ENCODE measurements at regions not wholly inside any gene's neighbourhood (a gene's known extent, or its start where the extent isn't known, plus 50 kb on each side); places are given as distances from the start of the nearest gene placed in this dataset.

DNA sequence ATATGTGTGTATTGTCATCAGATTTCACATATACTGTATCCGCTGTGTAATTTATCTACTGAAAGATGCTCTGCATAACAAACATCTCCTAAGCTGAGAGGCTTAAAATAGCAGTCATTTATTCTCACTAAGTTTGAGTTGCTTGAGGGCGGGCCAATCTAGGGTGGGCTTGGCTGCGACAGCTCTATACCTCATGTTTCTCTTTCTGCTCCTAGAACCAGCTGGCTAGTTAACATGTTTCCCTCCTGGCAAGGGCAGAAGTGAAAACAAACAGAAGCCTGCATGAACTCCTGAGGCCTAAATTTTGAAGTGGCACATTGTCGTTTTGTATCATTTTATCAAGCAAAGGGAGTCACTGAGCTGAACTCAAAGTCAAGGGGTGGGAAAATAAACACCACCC is 585.0 kb upstream of the VRK2 start:
- H3K27ac ChIP-seq (ENCODE audit: extremely low read length, insufficient read depth, low read length): no peak overlapping the region
- in situ Hi-C loops (cut with HindIII; ENCODE audit: extremely low pct_ligation_motif_present, low pct_unique_long_range_greater_than_20kb): no loop called here
- no peak for DNase-seq (ENCODE audit: low spot score)
- H3K9ac ChIP-seq (ENCODE audit: insufficient read depth, low read depth, low read length): no peak overlapping the region
- intact Hi-C loops (cut with micrococcal nuclease; ENCODE audit: unreplicated experiment): no loop called here
- H3K4me1 ChIP-seq (ENCODE audit: insufficient read depth, low read length): no peaks in the 10 kb centered on the region
- TF ChIP-seq HNRNPK (IDR thresholded peaks at IDR 0.05; ENCODE audit: low read depth, low read length, poor library complexity, severe bottlenecking) (no peak), ZNF841 (CRISPR knock-in tag; IDR thresholded peaks at IDR 0.05; ENCODE audit: borderline replicate concordance) (no peak), ZKSCAN8 (CRISPR knock-in tag; IDR thresholded peaks at IDR 0.05; ENCODE audit: borderline replicate concordance) (no peak), TP53 (CRISPR knock-in tag; conservative IDR thresholded peaks at IDR 0.05) (no peak), ZMYM2 (CRISPR knock-in tag; IDR thresholded peaks at IDR 0.05) (no peak), MAFK (conservative IDR thresholded peaks at IDR 0.05 in 1 of 2, IDR thresholded peaks at IDR 0.05 in 1 of 2; ENCODE audit: low read length in 2 of 2) (no peak)
- TF ChIP-seq, protein P1, sequence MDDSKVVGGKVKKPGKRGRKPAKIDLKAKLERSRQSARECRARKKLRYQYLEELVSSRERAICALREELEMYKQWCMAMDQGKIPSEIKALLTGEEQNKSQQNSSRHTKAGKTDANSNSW (CRISPR knock-in tag; IDR thresholded peaks at IDR 0.05; ENCODE audit: borderline replicate concordance): no peak
- ChIA-PET POLR2A (no interaction called here), CTCF (ENCODE audit: low intra/inter-chr PET ratio, low total read pairs) (no interaction called here)
- H4K20me1 ChIP-seq (ENCODE audit: insufficient read depth, low read length): no peaks in the 10 kb centered on the region
- H3K79me2 ChIP-seq (ENCODE audit: insufficient read depth, low read length): no peaks in the 10 kb centered on the region
- no peaks in the 10 kb centered on the region for H3K27me3 ChIP-seq (ENCODE audit: control insufficient read depth in 1 of 2, insufficient read depth in 2 of 2, low read length in 2 of 2)
- H3K4me2 ChIP-seq (ENCODE audit: low read depth, low read length): no peak overlapping the region
- no peak overlapping the region for H3K4me3 ChIP-seq (replicated peaks in 1 of 3; ENCODE audit: insufficient read depth in 1 of 3, low read depth in 2 of 3, low read length in 3 of 3)
- H2AFZ ChIP-seq (ENCODE audit: low read length): no peak overlapping the region
- H3K36me3 ChIP-seq (replicated peaks in 1 of 2; ENCODE audit: control insufficient read depth in 1 of 2, insufficient read depth in 2 of 2, low read length in 2 of 2): no peaks in the 10 kb centered on the region
- no TSS peak for BruUV-seq (replicated peaks)
- no peak for ATAC-seq
- H3K9me3 ChIP-seq (ENCODE audit: low read length): no peaks in the 10 kb centered on the region
- 25% methylated on average over 4 of the region's 4 CpGs for WGBS (ENCODE audit: low lambda C conversion rate)
- no peak for FAIRE-seq

DNA sequence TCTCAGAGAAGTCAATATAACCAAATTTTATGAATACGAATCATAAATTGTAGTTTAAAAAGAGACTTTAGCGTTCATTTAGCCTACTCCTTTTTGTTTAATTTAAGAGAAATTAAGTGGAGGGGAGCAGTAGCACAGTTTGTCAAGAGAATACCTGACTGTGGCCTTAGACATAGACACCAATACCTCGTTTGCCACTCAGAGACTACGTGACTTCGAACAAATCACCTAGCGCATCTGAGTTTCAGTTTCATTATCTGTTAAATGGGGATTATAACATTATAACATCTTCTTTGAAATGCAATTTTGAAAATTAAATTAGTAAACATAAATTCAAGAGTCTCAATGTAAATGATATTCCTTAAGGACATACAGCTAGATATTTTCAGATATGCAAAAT is 581.5 kb upstream of the VRK2 start:
- 35% methylated on average over 6 of the region's 6 CpGs for WGBS (ENCODE audit: low lambda C conversion rate)
- POLR2A ChIA-PET: no interaction called here
- no peak for ATAC-seq
- intact Hi-C loops (cut with micrococcal nuclease; ENCODE audit: unreplicated experiment): no loop called here
- Histone ChIP-seq H3K36me3 (replicated peaks in 1 of 2; ENCODE audit: control insufficient read depth in 1 of 2, insufficient read depth in 2 of 2, low read length in 2 of 2) (no peaks in the 10 kb centered on the region), H3K9ac (ENCODE audit: insufficient read depth, low read depth, low read length) (no peak overlapping the region), H3K79me2 (ENCODE audit: insufficient read depth, low read length) (no peaks in the 10 kb centered on the region), H3K4me2 (ENCODE audit: low read depth, low read length) (no peak overlapping the region), H2AFZ (ENCODE audit: low read length) (no peak overlapping the region), H3K4me3 (replicated peaks in 1 of 3; ENCODE audit: insufficient read depth in 1 of 3, low read depth in 2 of 3, low read length in 3 of 3) (no peak overlapping the region), H3K4me1 (ENCODE audit: insufficient read depth, low read length) (no peaks in the 10 kb centered on the region), H3K27me3 (ENCODE audit: control insufficient read depth in 1 of 2, insufficient read depth in 2 of 2, low read length in 2 of 2) (no peaks in the 10 kb centered on the region), H3K9me3 (ENCODE audit: low read length) (no peaks in the 10 kb centered on the region), H4K20me1 (ENCODE audit: insufficient read depth, low read length) (no peaks in the 10 kb centered on the region), H3K27ac (ENCODE audit: extremely low read length, insufficient read depth, low read length) (no peak overlapping the region)
- CTCF ChIA-PET (ENCODE audit: low intra/inter-chr PET ratio, low total read pairs): no interaction called here
- BruUV-seq (replicated peaks): no TSS peak
- FAIRE-seq: no peak
- no peak for DNase-seq (ENCODE audit: low spot score)
- in situ Hi-C loops (cut with HindIII; ENCODE audit: extremely low pct_ligation_motif_present, low pct_unique_long_range_greater_than_20kb): no loop called here
- TF ChIP-seq SSRP1 (CRISPR knock-in tag; IDR thresholded peaks at IDR 0.05) (no peak), MLLT10 (CRISPR knock-in tag; IDR thresholded peaks at IDR 0.05) (no peak), ZNF121 (CRISPR knock-in tag; IDR thresholded peaks at IDR 0.05) (no peak), NCOR1 (IDR thresholded peaks at IDR 0.05; ENCODE audit: borderline replicate concordance, low read length) (no peak), PPARG (CRISPR knock-in tag; conservative IDR thresholded peaks at IDR 0.05) (no peak), ZNF501 (CRISPR knock-in tag; IDR thresholded peaks at IDR 0.05) (no peak)
- TF ChIP-seq, protein P2, sequence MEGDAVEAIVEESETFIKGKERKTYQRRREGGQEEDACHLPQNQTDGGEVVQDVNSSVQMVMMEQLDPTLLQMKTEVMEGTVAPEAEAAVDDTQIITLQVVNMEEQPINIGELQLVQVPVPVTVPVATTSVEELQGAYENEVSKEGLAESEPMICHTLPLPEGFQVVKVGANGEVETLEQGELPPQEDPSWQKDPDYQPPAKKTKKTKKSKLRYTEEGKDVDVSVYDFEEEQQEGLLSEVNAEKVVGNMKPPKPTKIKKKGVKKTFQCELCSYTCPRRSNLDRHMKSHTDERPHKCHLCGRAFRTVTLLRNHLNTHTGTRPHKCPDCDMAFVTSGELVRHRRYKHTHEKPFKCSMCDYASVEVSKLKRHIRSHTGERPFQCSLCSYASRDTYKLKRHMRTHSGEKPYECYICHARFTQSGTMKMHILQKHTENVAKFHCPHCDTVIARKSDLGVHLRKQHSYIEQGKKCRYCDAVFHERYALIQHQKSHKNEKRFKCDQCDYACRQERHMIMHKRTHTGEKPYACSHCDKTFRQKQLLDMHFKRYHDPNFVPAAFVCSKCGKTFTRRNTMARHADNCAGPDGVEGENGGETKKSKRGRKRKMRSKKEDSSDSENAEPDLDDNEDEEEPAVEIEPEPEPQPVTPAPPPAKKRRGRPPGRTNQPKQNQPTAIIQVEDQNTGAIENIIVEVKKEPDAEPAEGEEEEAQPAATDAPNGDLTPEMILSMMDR (CRISPR knock-in tag; IDR thresholded peaks at IDR 0.05): no peak
- TF ChIP-seq, protein P3, sequence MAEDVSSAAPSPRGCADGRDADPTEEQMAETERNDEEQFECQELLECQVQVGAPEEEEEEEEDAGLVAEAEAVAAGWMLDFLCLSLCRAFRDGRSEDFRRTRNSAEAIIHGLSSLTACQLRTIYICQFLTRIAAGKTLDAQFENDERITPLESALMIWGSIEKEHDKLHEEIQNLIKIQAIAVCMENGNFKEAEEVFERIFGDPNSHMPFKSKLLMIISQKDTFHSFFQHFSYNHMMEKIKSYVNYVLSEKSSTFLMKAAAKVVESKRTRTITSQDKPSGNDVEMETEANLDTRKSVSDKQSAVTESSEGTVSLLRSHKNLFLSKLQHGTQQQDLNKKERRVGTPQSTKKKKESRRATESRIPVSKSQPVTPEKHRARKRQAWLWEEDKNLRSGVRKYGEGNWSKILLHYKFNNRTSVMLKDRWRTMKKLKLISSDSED (CRISPR knock-in tag; IDR thresholded peaks at IDR 0.05): no peak
- TF ChIP-seq, protein P4, sequence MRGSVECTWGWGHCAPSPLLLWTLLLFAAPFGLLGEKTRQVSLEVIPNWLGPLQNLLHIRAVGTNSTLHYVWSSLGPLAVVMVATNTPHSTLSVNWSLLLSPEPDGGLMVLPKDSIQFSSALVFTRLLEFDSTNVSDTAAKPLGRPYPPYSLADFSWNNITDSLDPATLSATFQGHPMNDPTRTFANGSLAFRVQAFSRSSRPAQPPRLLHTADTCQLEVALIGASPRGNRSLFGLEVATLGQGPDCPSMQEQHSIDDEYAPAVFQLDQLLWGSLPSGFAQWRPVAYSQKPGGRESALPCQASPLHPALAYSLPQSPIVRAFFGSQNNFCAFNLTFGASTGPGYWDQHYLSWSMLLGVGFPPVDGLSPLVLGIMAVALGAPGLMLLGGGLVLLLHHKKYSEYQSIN (CRISPR knock-in tag; IDR thresholded peaks at IDR 0.05; ENCODE audit: borderline replicate concordance): no peak
